Activated naive CD8-positive, alpha-beta T cell (primary cell): ENCODE measurements at regions not wholly inside any gene's neighbourhood (a gene's known extent, or its start where the extent isn't known, plus 50 kb on each side); places are given as distances from the start of the nearest gene placed in this dataset.

Source experiments
- H3K27ac Mint-ChIP-seq: one replicate; pipeline ENCODE4 v1.8.0; 2021; ENCODE audit warnings: mixed read lengths
- H3K27me3 Mint-ChIP-seq: one replicate; pipeline ENCODE4 v1.8.0; 2021; ENCODE audit warnings: mixed read lengths
- H3K36me3 Mint-ChIP-seq: one replicate; pipeline ENCODE4 v1.8.0; 2021; ENCODE audit warnings: mixed read lengths
- H3K4me1 Mint-ChIP-seq: one replicate; pipeline ENCODE4 v1.8.0; 2021; ENCODE audit warnings: low read depth, mixed read lengths
- H3K4me3 Mint-ChIP-seq: one replicate; pipeline ENCODE4 v1.8.0; 2021; ENCODE audit warnings: mild to moderate bottlenecking, mixed read lengths
- H3K9me3 Mint-ChIP-seq: one replicate; pipeline ENCODE4 v1.8.0; 2021; ENCODE audit warnings: low read depth, mixed read lengths

DNA sequence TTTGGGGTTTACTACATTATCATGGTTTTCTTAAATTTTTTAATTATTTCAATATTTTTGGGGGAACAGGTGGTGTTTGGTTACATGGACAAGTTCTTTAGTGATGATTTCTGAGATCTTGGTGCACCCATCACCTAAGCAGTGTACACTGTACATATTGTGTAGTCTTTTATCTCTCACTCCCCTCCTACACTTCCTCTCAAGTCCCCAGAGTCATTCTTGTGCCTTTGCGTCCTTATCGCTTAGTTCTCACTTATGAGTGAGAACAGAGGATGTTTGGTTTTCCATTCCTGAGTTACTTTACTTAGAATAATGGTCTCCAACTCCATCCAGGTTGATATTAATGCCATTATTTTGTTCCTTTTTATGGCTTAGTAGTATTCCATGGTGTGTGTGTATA is 130.9 kb upstream of the CD93 start:
- Mint-ChIP-seq H3K4me1 (no peaks in the 10 kb centered on the region), H3K27me3 (peaks cover 1% of the 10 kb centered on the region), H3K4me3 (no peak overlapping the region), H3K36me3 (no peaks in the 10 kb centered on the region), H3K27ac (no peak overlapping the region), H3K9me3 (peaks cover 16% of the 10 kb centered on the region)

- H3K36me3 Mint-ChIP-seq: no peaks in the 10 kb centered on the region
- H3K4me1 Mint-ChIP-seq: no peaks in the 10 kb centered on the region
- peaks cover 3% of the 10 kb centered on the region for H3K9me3 Mint-ChIP-seq
- H3K4me3 Mint-ChIP-seq: no peak overlapping the region
- H3K27me3 Mint-ChIP-seq: peaks cover 1% of the 10 kb centered on the region
- no peak overlapping the region for H3K27ac Mint-ChIP-seq
Measured at GRCh38 chr20:23215344-23215995, 129.3 kb upstream of the CD93 start.

GRCh38 chr20:23214903-23215302 is 128.8 kb upstream of the CD93 start:
- no peaks in the 10 kb centered on the region for H3K4me1 Mint-ChIP-seq

GRCh38 chr20:23212464-23212995 is 126.4 kb upstream of the CD93 start:
- H3K27ac Mint-ChIP-seq: no peak overlapping the region
- H3K36me3 Mint-ChIP-seq: no peaks in the 10 kb centered on the region
- no peak overlapping the region for H3K4me3 Mint-ChIP-seq
- H3K9me3 Mint-ChIP-seq: no peaks in the 10 kb centered on the region
- peaks cover 2% of the 10 kb centered on the region for H3K27me3 Mint-ChIP-seq
- no peaks in the 10 kb centered on the region for H3K4me1 Mint-ChIP-seq

More at GRCh38 chr20:23214903-23215302, 128.8 kb upstream of the CD93 start:
- peaks cover 3% of the 10 kb centered on the region for H3K9me3 Mint-ChIP-seq
- H3K36me3 Mint-ChIP-seq: no peaks in the 10 kb centered on the region
- no peak overlapping the region for H3K4me3 Mint-ChIP-seq
- no peak overlapping the region for H3K27ac Mint-ChIP-seq
- peaks cover 1% of the 10 kb centered on the region for H3K27me3 Mint-ChIP-seq

- H3K9me3 Mint-ChIP-seq: no peaks in the 10 kb centered on the region
- no peak overlapping the region for H3K27ac Mint-ChIP-seq
- no peaks in the 10 kb centered on the region for H3K36me3 Mint-ChIP-seq
- peaks cover 4% of the 10 kb centered on the region for H3K27me3 Mint-ChIP-seq
- H3K4me3 Mint-ChIP-seq: no peak overlapping the region
- no peaks in the 10 kb centered on the region for H3K4me1 Mint-ChIP-seq
Measured at GRCh38 chr20:23212011-23212410, 125.9 kb upstream of the CD93 start.

GRCh38 chr20:23211164-23211563 is 125.0 kb upstream of the CD93 start:
- Mint-ChIP-seq H3K36me3 (no peaks in the 10 kb centered on the region), H3K27ac (no peak overlapping the region), H3K4me3 (no peak overlapping the region), H3K9me3 (no peaks in the 10 kb centered on the region), H3K27me3 (peaks cover 4% of the 10 kb centered on the region), H3K4me1 (no peaks in the 10 kb centered on the region)

GRCh38 chr20:23207826-23208540 is 121.9 kb upstream of the CD93 start:
- Mint-ChIP-seq H3K9me3 (no peaks in the 10 kb centered on the region), H3K4me1 (no peaks in the 10 kb centered on the region), H3K27ac (no peak overlapping the region), H3K27me3 (peaks cover 10% of the 10 kb centered on the region), H3K4me3 (no peak overlapping the region), H3K36me3 (no peaks in the 10 kb centered on the region)

GRCh38 chr20:23206995-23207394 is 120.9 kb upstream of the CD93 start:
- H3K27me3 Mint-ChIP-seq: peaks cover 14% of the 10 kb centered on the region
- H3K4me1 Mint-ChIP-seq: no peaks in the 10 kb centered on the region
- no peaks in the 10 kb centered on the region for H3K36me3 Mint-ChIP-seq

GRCh38 chr20:23206061-23206460 is 119.9 kb upstream of the CD93 start:
- Mint-ChIP-seq H3K4me1 (no peaks in the 10 kb centered on the region), H3K9me3 (no peaks in the 10 kb centered on the region), H3K4me3 (no peak overlapping the region), H3K27ac (no peak overlapping the region), H3K27me3 (peaks cover 16% of the 10 kb centered on the region), H3K36me3 (no peaks in the 10 kb centered on the region)

More at GRCh38 chr20:23206995-23207394, 120.9 kb upstream of the CD93 start:
- Mint-ChIP-seq H3K27ac (no peak overlapping the region), H3K9me3 (no peaks in the 10 kb centered on the region), H3K4me3 (no peak overlapping the region)

GRCh38 chr20:23205611-23206041 is 119.5 kb upstream of the CD93 start:
- Mint-ChIP-seq H3K27ac (no peak overlapping the region), H3K4me3 (no peak overlapping the region), H3K4me1 (no peaks in the 10 kb centered on the region), H3K27me3 (peaks cover 16% of the 10 kb centered on the region), H3K36me3 (no peaks in the 10 kb centered on the region), H3K9me3 (no peaks in the 10 kb centered on the region)

DNA sequence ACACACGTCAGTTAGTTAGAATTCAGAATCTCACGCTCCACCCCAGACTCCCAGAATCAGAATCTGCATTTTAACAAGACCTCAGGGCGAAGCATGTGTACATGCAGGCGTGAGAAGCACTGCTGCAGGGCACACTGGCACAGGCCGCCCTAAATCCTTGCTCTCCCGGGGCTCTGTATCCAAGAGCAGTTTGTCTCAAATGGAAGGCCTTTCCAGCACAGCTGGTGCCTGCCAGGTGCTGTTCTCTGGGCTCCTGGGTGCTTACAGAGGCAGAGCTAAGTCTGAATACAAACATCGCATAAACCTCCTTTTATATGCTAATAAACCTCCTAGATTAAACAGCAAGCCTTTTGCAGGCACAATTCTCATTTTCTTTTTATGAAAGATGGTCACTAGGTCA is 119.1 kb upstream of the CD93 start:
- Mint-ChIP-seq H3K36me3 (no peaks in the 10 kb centered on the region), H3K27me3 (peaks cover 16% of the 10 kb centered on the region), H3K27ac (no peak overlapping the region), H3K4me3 (no peak overlapping the region), H3K9me3 (no peaks in the 10 kb centered on the region), H3K4me1 (no peaks in the 10 kb centered on the region)

GRCh38 chr20:23203951-23204730 is 118.0 kb upstream of the CD93 start:
- Mint-ChIP-seq H3K9me3 (no peaks in the 10 kb centered on the region), H3K27me3 (peaks cover 16% of the 10 kb centered on the region), H3K27ac (no peak overlapping the region), H3K36me3 (no peaks in the 10 kb centered on the region), H3K4me3 (no peak overlapping the region), H3K4me1 (no peaks in the 10 kb centered on the region)

DNA sequence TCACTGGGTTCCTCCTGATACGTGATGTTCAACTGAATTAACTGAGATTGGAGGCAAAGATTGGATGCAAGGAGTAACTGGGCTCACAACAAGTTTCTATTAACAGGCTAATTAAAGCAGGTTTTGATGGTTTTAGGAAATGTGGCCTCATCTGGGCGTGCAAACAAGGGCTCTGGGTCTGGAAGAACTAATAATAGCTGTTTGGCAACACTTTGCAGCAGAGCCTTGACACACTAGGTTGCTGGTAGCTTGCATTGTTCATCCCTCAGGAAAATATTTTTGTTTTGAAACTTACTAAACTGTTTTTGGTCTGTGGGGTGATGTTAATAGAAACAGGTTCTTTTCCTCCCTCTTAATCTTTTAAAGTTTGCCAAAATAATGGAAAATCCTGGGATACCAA is 117.2 kb upstream of the CD93 start:
- Mint-ChIP-seq H3K27me3 (peaks cover 16% of the 10 kb centered on the region), H3K36me3 (no peaks in the 10 kb centered on the region), H3K4me3 (no peak overlapping the region), H3K27ac (no peak overlapping the region), H3K9me3 (no peaks in the 10 kb centered on the region), H3K4me1 (no peaks in the 10 kb centered on the region)

DNA sequence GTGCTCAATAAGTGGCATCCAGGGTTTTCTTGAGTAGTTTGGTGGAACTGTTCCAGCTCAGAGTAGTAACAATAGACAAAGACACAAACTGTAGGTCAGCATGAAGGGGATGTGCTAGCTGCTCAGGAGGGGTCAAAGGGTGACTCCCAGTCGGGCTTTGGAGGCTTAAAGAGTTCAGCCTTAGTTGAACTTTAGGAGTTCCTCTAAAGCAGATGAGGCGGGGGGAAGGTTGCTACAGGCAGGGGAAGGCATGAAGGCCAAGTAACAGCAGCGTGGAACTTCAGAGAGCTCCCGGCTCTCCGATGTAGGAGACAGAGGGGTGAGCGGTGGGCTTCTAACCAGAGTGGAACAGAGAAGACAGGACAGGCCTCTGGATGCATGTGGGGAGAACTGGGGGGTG is 115.5 kb upstream of the CD93 start:
- no peaks in the 10 kb centered on the region for H3K36me3 Mint-ChIP-seq
- H3K9me3 Mint-ChIP-seq: peaks cover 7% of the 10 kb centered on the region
- no peak overlapping the region for H3K27ac Mint-ChIP-seq
- H3K27me3 Mint-ChIP-seq: peaks cover 14% of the 10 kb centered on the region
- H3K4me3 Mint-ChIP-seq: no peak overlapping the region
- no peaks in the 10 kb centered on the region for H3K4me1 Mint-ChIP-seq

- Mint-ChIP-seq H3K36me3 (no peaks in the 10 kb centered on the region), H3K9me3 (peaks cover 7% of the 10 kb centered on the region), H3K27me3 (peaks cover 14% of the 10 kb centered on the region), H3K27ac (no peak overlapping the region), H3K4me1 (no peaks in the 10 kb centered on the region), H3K4me3 (no peak overlapping the region)
Measured at GRCh38 chr20:23200914-23201313, 114.8 kb upstream of the CD93 start.
